ENCODE measurements at regions not wholly inside any gene's neighbourhood (a gene's known extent, or its start where the extent isn't known, plus 50 kb on each side); places are given as distances from the start of the nearest gene placed in this dataset.

GRCh38 chr14:22303589-22304195 is 285.3 kb downstream of the DAD1 start:
- H3K4me3 ChIP-seq (ENCODE audit: low read depth, low read length): no peak overlapping the region
- no peak overlapping the region for H3K9ac ChIP-seq

GRCh38 chr14:22300646-22301045 is 288.4 kb downstream of the DAD1 start:
- no peak overlapping the region for H3K9ac ChIP-seq
- no peaks in the 10 kb centered on the region for H3K27me3 ChIP-seq (ENCODE audit: control insufficient read depth, insufficient read depth, low read length)
- H3K4me2 ChIP-seq (ENCODE audit: low read length): no peak overlapping the region
- no peaks in the 10 kb centered on the region for H3K9me3 ChIP-seq (ENCODE audit: control insufficient read depth, low read length)
- TF ChIP-seq CTCF (IDR thresholded peaks at IDR 0.05): no peak
- no peak overlapping the region for H3K4me3 ChIP-seq (ENCODE audit: low read depth, low read length)
- no peaks in the 10 kb centered on the region for H3K79me2 ChIP-seq
- H3K27ac ChIP-seq: no peak overlapping the region
- H2AFZ ChIP-seq: no peak overlapping the region
- H3K4me1 ChIP-seq: no peaks in the 10 kb centered on the region
- no peaks in the 10 kb centered on the region for H3K36me3 ChIP-seq (ENCODE audit: control insufficient read depth, insufficient read depth, low read length)

More at GRCh38 chr14:22303589-22304195, 285.3 kb downstream of the DAD1 start:
- Histone ChIP-seq H2AFZ (no peak overlapping the region), H3K9me3 (ENCODE audit: control insufficient read depth, low read length) (no peaks in the 10 kb centered on the region), H3K36me3 (ENCODE audit: control insufficient read depth, insufficient read depth, low read length) (no peaks in the 10 kb centered on the region), H3K27ac (no peak overlapping the region), H3K79me2 (no peaks in the 10 kb centered on the region), H3K4me1 (no peaks in the 10 kb centered on the region), H3K27me3 (ENCODE audit: control insufficient read depth, insufficient read depth, low read length) (no peaks in the 10 kb centered on the region), H3K4me2 (ENCODE audit: low read length) (no peak overlapping the region)
- TF ChIP-seq CTCF (IDR thresholded peaks at IDR 0.05): peak; percentile 27

- H3K9ac ChIP-seq: no peak overlapping the region
- TF ChIP-seq CTCF (IDR thresholded peaks at IDR 0.05): no peak
- no peaks in the 10 kb centered on the region for H3K9me3 ChIP-seq (ENCODE audit: control insufficient read depth, low read length)
- H3K79me2 ChIP-seq: no peaks in the 10 kb centered on the region
- H3K27me3 ChIP-seq (ENCODE audit: control insufficient read depth, insufficient read depth, low read length): no peaks in the 10 kb centered on the region
- H3K4me3 ChIP-seq (ENCODE audit: low read depth, low read length): no peak overlapping the region
- H2AFZ ChIP-seq: no peak overlapping the region
- H3K27ac ChIP-seq: no peak overlapping the region
- H3K4me1 ChIP-seq: no peaks in the 10 kb centered on the region
- no peaks in the 10 kb centered on the region for H3K36me3 ChIP-seq (ENCODE audit: control insufficient read depth, insufficient read depth, low read length)
- H3K4me2 ChIP-seq (ENCODE audit: low read length): no peak overlapping the region
Measured at GRCh38 chr14:22297376-22297775, 291.6 kb downstream of the DAD1 start.

- Histone ChIP-seq H3K4me1 (no peaks in the 10 kb centered on the region), H3K27me3 (ENCODE audit: control insufficient read depth, insufficient read depth, low read length) (no peaks in the 10 kb centered on the region), H2AFZ (no peak overlapping the region), H3K79me2 (no peaks in the 10 kb centered on the region), H3K9me3 (ENCODE audit: control insufficient read depth, low read length) (no peaks in the 10 kb centered on the region), H3K27ac (no peak overlapping the region), H3K36me3 (ENCODE audit: control insufficient read depth, insufficient read depth, low read length) (no peaks in the 10 kb centered on the region), H3K4me2 (ENCODE audit: low read length) (no peak overlapping the region), H3K9ac (no peak overlapping the region), H3K4me3 (ENCODE audit: low read depth, low read length) (no peak overlapping the region)
- TF ChIP-seq CTCF (IDR thresholded peaks at IDR 0.05): no peak
Measured at GRCh38 chr14:22296722-22297121, 292.3 kb downstream of the DAD1 start.

GRCh38 chr14:22296088-22296487 is 292.9 kb downstream of the DAD1 start:
- H3K4me2 ChIP-seq (ENCODE audit: low read length): no peak overlapping the region
- H3K4me1 ChIP-seq: no peaks in the 10 kb centered on the region
- H3K36me3 ChIP-seq (ENCODE audit: control insufficient read depth, insufficient read depth, low read length): no peaks in the 10 kb centered on the region
- H3K79me2 ChIP-seq: no peaks in the 10 kb centered on the region
- H3K9ac ChIP-seq: no peak overlapping the region
- H3K9me3 ChIP-seq (ENCODE audit: control insufficient read depth, low read length): no peaks in the 10 kb centered on the region
- no peak overlapping the region for H3K4me3 ChIP-seq (ENCODE audit: low read depth, low read length)
- H3K27me3 ChIP-seq (ENCODE audit: control insufficient read depth, insufficient read depth, low read length): no peaks in the 10 kb centered on the region
- no peak overlapping the region for H3K27ac ChIP-seq
- no peak for TF ChIP-seq CTCF (IDR thresholded peaks at IDR 0.05)
- no peak overlapping the region for H2AFZ ChIP-seq
